Inflammatory macrophage (primary cell): ENCODE measurements at regions not wholly inside any gene's neighbourhood (a gene's known extent, or its start where the extent isn't known, plus 50 kb on each side); places are given as distances from the start of the nearest gene placed in this dataset.
"Not testable (repeated sequence)": the region's sequence is repeated elsewhere in the genome, so short reads cannot be mapped to it uniquely, and the experiment has no call there.

Experiments
- DNase-seq, 2 donors: peaks; one replicate each; pipeline ENCODE4 v3.0.0-alpha.2; 2020 to 2022

DNA sequence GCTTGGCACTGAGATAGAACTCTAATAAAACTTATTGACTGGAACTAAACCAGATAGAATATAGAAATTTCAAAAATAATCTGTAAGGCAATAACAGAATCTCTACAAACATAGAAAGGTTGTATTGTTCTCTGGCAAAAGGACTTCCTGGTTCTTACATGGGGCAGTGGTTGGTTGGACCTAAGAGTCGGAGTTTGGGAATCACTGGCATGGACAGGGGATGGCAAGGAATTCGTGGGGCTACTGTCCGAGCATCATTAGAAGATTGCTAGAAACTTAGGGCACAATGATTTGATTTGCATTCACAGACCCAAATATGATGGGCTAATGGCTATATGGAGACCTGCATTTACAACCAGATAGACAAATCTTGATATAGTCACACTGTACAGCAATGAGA is 103.8 kb upstream of the GOT2 start:
- DNase-seq = no peak

GRCh38 chr16:58836427-58836826 is 102.3 kb upstream of the GOT2 start:
- DNase-seq = no peak

DNA sequence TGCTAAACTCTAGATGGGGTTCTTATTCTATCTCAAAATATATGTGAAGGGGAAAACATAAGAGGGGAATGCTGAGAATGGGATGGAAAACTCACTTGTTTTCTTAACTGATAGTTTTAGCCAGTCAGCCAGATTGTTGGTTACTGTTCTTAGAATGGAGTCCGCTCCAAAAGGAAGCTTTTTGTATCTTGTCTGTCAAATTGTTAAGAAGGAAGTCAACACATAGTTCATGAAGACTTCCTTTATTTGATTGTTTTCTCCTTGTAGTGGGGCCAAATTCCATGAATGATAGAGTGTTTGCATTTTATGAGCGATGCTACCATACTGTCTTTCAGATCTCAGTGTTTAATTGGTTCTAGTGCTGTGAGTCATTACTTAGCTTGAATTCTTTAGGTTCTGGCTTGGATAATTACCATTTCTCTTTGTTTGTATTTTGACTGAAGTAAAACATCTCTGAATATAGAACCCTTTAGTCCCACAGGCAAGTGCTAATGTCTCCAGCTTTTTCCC is 98.3 kb upstream of the GOT2 start:
- DNase-seq = no peak

GRCh38 chr16:58831386-58831785 is 97.3 kb upstream of the GOT2 start:
- no peak for DNase-seq

DNA sequence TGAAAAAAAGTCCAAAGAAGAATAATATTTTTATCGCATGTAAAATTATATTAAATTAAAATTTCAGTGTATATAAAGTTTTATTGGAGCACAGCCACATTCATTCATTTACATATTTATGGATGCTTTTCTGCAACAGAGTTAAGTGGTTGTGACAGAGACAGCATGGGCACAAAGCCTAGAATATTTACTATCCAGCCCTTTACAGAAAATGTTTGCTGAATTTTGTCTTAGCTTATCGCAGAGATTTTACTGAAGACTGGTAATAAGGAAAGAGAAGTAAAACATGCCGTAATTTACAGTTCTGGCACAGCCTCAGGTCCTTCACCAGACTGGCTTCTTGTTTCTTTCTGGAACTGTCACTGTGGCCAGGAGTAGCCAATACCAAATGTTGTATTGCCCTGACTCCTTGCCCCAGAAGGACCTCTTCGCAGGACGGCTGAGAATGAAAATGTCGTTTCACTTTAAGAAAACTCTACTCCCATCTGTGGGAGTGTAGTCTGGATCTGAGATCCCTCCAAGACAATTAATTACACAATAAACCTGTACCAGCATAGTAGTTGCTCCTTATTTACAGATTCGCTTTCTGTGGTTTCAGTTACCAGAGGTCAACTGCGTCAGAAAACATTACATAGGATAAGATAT is 94.9 kb upstream of the GOT2 start:
- no peak for DNase-seq

GRCh38 chr16:58824201-58824600 is 90.1 kb upstream of the GOT2 start:
- DNase-seq = no peak

GRCh38 chr16:58821886-58822285 is 87.8 kb upstream of the GOT2 start:
- DNase-seq = no peak

DNA sequence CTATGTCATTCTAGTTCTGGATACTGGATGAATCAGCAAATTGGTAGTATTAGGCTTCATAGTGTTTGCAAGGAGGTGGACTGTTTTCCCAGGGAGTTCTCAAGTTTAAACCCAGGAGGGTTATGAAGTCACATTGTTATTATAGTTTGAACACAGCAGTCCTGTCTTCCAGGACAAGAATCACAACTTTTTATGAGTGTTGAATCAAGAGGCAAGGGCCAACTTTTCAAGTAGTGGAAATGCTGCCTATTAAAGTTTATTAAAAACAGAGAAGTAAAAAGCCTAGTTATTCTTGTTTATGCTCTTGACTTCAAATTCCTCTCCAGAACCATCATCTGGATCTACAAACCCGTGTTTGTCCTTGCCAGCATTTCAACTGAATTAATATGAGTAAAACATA is 86.3 kb upstream of the GOT2 start:
- no peak for DNase-seq

DNA sequence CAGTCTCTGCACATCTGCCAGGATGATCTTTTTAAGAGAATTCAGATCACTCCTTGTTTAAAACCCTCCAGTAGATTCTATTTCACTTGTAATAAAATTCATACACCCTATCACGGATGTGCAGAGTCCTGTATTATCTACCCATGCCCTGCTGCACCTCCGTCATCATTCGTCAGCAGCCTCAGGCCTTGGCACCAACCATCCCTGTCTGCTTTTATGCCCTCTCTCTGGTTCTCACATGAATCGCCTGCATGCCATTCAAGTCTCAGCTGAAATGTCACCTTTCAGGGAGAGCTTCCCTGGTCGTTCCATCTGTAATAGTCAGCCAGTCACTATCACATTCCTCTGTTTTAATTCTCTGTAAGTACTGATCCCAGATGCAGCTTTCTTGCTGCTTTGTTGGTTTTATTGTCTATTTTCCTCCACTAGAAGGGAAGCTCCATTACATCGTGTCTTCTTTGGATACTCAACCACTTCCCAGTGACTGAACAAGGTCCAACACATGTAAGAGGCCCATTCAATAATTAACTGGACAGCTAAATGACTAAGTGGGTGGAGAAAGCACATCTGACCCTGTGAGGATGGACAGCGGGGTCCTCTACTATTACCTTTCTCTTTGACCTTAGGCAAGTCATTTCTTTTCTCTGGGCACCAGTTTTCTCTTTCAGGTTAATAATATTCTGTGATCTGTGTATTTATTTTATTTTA is 81.2 kb upstream of the GOT2 start:
- DNase-seq = no peak

DNA sequence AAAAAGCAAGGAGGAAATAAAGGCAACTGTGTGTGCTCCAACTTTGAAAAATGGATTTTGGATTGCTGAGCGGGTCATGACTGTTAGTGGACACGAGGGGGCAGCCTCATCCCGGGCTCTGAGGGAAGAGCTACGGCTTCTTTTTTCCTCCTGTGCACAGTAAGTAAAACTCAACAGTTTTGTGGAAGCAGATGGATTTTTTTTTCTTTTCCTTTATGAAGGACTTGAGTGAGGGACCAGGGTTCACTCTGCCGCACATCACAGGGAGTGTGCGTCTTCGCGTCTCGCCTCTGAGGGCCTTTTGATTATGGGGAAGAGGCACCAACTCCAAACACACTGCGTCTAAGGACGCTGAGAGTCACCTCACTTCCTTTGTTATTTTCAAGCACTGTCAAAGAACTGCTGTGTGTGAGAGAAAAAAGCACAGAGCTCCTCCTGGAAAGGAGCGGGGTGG is 80.3 kb upstream of the GOT2 start:
- DNase-seq = peak; percentile 39 to 50

DNA sequence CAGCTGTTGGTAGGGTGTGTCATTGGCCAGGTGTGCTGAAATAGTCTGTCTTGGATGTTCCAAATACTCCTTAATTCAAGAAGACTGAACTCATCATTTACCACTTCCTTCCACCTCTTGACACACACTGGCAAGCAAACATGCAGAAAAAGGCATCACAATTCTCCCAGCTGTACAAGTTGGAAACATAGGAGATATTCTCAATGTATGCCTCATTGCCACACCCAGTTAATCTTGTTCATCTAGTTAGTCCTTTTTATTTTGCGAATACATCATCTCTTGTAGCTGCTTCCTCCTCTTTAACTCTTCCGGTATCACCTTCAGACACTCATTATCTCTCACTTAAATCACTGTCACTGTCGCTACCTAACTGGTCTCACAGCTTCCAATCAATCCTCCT is 75.1 kb upstream of the GOT2 start:
- no peak for DNase-seq

DNA sequence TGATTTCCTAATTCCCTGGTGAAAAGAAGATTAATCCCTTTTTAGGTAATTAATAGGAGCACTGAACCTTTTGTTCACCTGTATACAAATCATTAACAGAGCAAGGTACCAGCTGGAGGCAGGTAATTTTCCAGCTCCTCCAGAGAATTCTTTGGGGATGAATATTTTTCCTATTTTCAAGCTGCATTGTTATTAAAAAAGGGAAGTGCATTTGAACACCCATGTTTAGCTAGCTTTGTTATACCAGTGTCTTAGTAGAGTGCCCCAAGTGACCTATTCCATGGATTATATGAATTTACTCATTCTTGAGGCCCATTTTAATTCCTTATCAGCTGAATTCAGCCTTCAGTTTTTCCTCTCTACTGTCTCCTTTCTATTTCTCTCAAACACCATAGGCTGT is 73.2 kb upstream of the GOT2 start:
- DNase-seq = no peak

DNA sequence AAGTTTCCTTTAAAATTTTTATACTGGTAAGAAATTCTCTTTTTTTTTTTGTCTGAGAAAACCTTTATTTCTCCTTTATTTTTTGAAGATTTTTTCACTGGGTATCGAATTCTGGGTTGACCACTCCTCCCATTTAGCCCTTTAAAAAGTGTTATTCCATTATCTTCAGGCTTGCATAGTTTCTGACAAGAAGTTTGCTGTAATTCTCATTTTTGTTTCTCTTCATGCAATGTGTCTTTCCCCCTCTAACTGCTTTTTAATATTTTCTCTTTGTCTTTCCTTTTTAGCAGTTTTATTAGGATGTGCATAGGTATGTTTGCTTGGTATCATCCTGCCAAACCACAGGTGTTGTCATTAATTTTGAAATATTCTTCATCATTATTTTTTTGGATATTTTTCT is 67.7 kb upstream of the GOT2 start:
- DNase-seq = no peak

DNA sequence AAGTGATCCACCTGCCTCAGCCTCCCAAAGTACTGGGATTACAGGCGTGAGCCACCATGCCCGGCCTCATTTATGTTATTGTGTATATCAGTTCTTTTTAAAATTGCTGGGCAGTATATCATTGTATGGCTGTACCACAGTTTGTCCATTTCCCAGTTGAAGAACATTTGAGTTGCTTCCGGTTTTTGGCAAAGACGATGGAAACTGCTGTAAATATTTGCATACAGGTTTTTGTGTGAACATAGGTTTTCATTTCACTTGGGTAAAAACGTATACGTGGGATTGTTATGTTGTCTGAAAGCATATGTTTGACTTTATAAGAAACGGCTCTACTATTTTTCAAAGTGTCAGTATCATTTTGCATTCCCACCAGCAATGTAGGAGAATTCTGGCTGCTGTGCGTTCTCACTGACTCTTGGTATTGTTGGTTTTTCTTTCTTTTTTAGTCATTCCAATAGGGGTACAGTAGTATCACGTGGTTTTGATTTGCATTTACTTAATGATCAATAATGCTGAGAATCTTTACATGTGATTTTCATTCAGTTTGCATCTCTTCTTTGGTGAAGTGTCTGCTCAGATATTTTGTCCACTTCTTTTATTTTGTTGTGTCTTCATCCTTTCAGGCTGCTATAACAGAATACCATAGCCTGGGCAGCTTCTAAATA is 63.2 kb upstream of the GOT2 start:
- DNase-seq = no peak

- peak; percentile 28 to 58 for DNase-seq
Measured at GRCh38 chr16:58793366-58793765, 59.2 kb upstream of the GOT2 start.

- DNase-seq = no peak
Measured at GRCh38 chr16:58792188-58792587, 58.1 kb upstream of the GOT2 start.

GRCh38 chr16:58790816-58791557 is 56.9 kb upstream of the GOT2 start:
- not testable (repeated sequence) for DNase-seq

DNA sequence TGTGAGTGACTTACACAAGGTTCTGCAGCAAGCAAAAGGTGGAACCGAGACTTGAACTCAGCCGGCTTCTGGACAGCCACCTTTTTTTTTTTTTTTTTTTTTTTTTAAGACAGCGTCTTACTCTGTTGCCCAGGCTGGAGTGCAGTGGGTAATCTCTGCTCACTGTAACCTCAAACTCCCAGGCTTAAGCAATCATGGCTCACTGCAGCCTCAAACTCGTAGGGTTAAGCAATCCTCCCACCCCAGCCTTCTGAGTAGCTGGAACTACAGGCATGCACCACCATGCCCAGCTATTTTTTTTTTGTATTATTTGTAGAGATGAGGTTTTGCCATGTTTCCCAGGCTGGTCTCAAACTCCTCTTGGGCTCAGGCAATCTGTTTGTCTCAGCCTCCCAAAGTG is 55.2 kb upstream of the GOT2 start:
- peak; percentile 73 to 83 for DNase-seq
